DMS153 treated with DMSO at 0.1 percent for 48 hours (cell line): ENCODE measurements at regions not wholly inside any gene's neighbourhood (a gene's known extent, or its start where the extent isn't known, plus 50 kb on each side); places are given as distances from the start of the nearest gene placed in this dataset.

Experiments
- DNase-seq: peaks from one replicate; lab custom pipeline; 2025; ENCODE audit not compliant: unreplicated experiment; lab: John Stamatoyannopoulos, UW

- no peak for DNase-seq
Measured at GRCh38 chr1:14031461-14031860, 331.5 kb downstream of the PRDM2 start.

- DNase-seq = no peak
Measured at GRCh38 chr1:14034506-14034905, 334.5 kb downstream of the PRDM2 start.

GRCh38 chr1:14037101-14037847 lies 337.3 kb downstream of the PRDM2 start:
- DNase-seq = no peak

GRCh38 chr1:14039582-14040430 lies 339.8 kb downstream of the PRDM2 start:
- DNase-seq = no peak

DNA sequence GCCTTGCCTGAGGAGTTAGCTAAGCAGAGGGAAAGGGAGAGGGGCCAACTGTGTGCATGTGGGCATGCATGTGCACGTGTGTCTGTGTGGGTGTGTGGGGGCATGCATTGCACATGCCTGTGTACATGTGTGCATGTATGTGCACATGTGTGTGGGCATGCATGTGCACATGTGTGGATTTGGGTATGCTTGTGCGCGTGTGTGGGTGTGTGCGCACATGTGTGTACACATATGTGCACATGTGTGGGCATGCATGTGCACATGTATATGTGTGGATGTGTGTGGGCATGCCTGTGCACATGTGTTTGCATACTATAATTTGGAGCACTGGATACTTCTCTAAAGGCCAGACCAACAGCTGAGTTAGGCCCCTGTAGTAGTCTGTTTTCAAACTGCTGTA lies 350.0 kb downstream of the PRDM2 start:
- DNase-seq = no peak

DNA sequence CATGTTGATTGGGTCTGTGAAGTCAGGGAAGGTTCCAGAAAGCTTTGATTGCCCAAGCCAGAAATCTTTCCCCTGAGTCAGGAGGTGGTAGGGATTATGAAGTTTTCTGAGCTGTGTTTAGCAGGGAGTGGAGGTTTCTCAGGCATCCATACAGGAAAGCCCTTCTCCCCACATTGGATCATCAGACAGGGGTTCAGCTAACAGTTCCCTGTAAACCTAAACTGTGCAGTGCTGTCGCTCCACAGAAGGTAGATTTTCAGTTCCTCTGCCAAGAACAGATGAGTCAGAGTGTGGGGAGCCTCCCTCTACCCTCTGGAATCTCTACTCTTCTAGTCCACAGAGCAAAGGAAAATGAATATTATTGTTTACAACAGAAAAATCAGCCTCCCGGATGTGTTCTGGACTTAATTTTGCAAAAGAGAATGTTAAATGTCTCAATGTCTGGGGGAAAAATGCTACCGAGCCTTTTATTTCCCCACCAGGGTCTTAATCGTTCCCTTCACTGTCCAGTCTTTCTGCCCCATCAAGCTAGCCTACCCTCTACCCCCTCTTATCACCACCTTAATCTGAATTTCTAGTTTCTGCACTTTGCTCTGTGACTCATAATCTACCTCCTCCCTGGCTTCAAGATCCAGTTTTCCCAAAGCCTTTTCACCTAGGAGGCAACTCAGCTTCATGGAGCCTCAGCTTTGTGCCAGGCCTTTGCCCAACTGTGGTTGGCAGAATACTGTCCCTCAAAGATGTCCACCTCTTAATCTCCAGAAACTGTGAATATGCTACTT lies 355.6 kb downstream of the PRDM2 start:
- no peak for DNase-seq

DNA sequence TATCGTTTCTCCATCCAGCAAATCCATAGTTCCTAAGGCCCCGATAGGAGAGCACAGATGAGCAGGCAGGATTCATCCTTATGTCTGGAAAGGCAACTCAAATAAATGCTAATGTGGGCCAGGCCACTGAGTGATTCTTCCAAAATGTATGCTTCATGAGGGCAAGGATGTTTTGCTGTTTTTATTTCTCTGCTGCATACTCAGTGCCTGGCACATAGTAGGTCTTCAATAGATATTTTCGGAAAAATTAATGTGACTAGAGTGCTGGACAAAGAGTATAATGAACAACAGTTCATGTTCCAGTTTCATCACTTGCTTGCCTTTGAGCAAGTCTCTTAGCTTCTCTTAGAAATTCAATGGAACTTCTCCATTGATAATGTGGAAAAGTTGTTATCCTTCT lies 357.7 kb downstream of the PRDM2 start:
- DNase-seq = no peak

- DNase-seq = no peak
Measured at GRCh38 chr1:14061204-14061603, 361.2 kb downstream of the PRDM2 start.

DNA sequence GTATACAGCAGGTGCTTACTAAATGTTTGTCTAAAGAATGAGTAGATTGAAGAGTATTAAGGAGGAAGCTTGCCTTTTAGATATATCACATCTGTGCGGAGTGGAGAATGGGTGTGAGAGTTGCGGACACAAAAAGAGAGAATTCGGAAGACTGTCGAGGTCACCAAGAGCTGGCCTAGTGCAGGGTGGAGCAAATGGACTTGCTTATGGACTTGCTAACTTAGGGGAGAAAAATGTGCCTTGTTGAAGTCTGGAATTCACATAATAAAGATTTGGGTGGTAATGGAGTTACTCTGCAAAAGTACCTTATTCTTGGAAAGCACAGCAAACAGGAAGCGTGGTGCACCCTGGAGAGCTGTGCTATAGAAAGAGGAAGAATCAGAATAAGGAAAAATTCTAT lies 361.7 kb downstream of the PRDM2 start:
- no peak for DNase-seq

- DNase-seq = no peak
Measured at GRCh38 chr1:14062669-14063068, 362.7 kb downstream of the PRDM2 start.

GRCh38 chr1:14064649-14065442 lies 364.9 kb downstream of the PRDM2 start:
- peak; percentile 66 for DNase-seq

DNA sequence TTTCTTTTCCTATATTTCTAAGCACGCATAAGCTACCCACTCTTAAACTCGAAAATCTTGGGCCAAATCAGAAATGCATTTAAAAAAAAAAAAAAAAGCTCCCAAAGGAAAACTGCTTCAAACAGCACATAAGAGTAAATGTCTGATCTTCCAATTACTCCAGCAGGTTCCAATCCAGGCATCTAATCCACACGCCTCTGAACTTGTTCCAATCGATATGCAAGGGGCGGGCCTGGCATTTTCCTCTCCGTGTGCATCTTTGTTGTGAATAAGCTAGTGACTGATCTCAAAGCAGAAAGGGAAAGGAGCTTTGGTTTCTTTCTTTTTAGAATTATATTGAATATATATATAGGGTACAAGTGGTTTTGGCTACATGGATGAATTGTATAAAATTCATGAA lies 365.5 kb downstream of the PRDM2 start:
- DNase-seq = no peak

DNA sequence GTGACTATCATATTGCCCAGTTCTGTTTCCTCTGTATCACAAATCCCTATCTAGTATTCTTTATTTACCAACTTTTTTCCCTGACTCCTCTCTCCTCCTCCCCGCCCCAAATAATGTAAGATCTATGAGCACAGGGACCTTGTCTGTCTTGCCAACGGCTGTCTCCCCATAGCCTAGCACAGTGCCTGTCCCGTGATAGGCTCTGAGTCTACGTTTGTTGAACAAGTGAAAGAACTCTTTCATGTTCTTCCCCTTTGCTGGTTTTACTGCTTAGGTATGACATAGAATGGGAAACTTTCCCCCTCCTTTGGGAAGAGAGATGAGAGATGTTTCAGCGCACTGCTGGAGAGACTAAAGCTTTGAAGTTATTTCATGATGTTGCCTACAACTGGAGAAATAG lies 367.0 kb downstream of the PRDM2 start:
- DNase-seq = no peak

GRCh38 chr1:14067711-14068110 lies 367.7 kb downstream of the PRDM2 start:
- DNase-seq = no peak

GRCh38 chr1:14071581-14071980 lies 371.6 kb downstream of the PRDM2 start:
- DNase-seq = no peak

- no peak for DNase-seq
Measured at GRCh38 chr1:14080653-14081052, 380.7 kb downstream of the PRDM2 start.

GRCh38 chr1:14082331-14082730 lies 382.3 kb downstream of the PRDM2 start:
- DNase-seq = no peak

DNA sequence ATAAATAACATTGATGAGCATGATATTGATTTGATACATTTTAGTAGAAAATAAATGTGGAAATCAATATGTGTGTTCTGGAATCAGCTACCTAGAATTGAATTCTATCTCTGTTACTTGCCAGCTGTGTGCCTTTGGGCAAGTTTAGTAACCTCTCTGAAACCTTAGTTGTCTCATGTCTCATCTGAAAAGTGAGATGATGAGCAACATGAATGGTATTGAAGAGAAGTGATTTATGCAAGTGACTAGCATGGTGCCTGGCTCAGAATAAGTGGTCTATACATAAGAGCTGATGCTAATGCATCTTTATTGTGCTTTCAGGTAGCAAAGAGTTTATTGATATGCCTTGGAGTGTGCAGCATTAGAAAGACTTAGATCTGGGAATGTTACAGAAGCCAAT lies 383.3 kb downstream of the PRDM2 start:
- no peak for DNase-seq

- DNase-seq = no peak
Measured at GRCh38 chr1:14083706-14084105, 383.7 kb downstream of the PRDM2 start.

GRCh38 chr1:14090062-14090461 lies 390.1 kb downstream of the PRDM2 start:
- DNase-seq = no peak

DNA sequence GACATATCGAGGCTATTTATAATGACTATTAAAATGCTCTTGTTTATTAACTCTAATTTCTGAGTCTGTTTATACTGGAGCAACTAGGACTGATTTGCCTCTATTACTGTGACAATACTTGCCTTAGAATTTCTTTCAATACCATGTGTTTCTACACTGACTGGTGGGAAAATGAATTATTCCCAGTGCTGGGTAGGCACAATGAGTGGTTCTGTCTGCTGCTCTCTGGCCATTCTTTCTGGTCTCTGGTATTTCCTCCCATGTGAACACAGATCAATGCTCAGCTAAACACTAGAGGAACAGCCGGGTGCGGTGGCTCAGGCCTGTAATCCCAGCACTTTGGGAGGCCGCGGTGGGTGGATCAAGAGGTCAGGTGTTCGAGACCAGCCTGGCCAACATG lies 390.5 kb downstream of the PRDM2 start:
- DNase-seq = no peak
